HCT116 (cell line): ENCODE measurements at regions not wholly inside any gene's neighbourhood (a gene's known extent, or its start where the extent isn't known, plus 50 kb on each side); places are given as distances from the start of the nearest gene placed in this dataset.

Experiments
- ATAC-seq: fragments of 200-7000 bp; cut with Tn5 transposase; 2 replicates; pipeline ENCODE4 v1.9.1; 2020; ENCODE audit warnings: mild to moderate bottlenecking, moderate library complexity
- BruUV-seq: library from RNA; stranded (reverse); fragments of 400-500 nt; replicated peaks from 2 replicates; lab custom pipeline; 2021; lab: Mats Ljungman, UMichigan
- CTCF ChIA-PET: fragments of 300-600 bp; sonication (Branson Sonifier 250); formaldehyde crosslinking; loops from one replicate; lab custom pipeline; 2021; ENCODE audit warnings: antibody characterized with exemption; lab: Charles Lee
- POLR2A ChIA-PET: fragments of 300-600, 350-600 bp; sonication (Branson Sonifier 250); formaldehyde crosslinking; loops from one replicate; lab custom pipeline; 2021; ENCODE audit warnings: antibody characterized with exemption; lab: Charles Lee
- RAD21 ChIA-PET, 2 experiments: fragments of 300-600 bp; sonication (Branson Sonifier 250); formaldehyde crosslinking; loops; one replicate each; lab custom pipeline; 2023; ENCODE audit warnings: low total read pairs in 2 of 2; ENCODE audit not compliant: uncharacterized antibody in 2 of 2, unreplicated experiment in 2 of 2, low non-redundant PET in 1 of 2; lab: Charles Lee
- DNase-seq: peaks from one replicate; pipeline ENCODE4 v3.0.0-alpha.2; 2010; ENCODE audit warnings: low read depth, low spot score
- H2AFZ ChIP-seq: fragments of 200-600 bp; shearing (Covaris generic), sonication (generic); 2 replicates; pipeline ENCODE4 v1.6.1; 2017; ENCODE audit warnings: low read depth, mixed run types, mixed read lengths, antibody characterized with exemption, low read length; ENCODE audit not compliant: poor library complexity, severe bottlenecking
- H3K27ac ChIP-seq: 2 replicates; pipeline ENCODE4 v1.5.1; 2012; ENCODE audit warnings: low read depth, low read length
- H3K27me3 ChIP-seq: fragments of 200-600 bp; sonication (generic); 2 replicates; pipeline ENCODE4 v1.6.1; 2016; ENCODE audit warnings: mixed run types, low read length, mixed read lengths; ENCODE audit not compliant: insufficient read depth
- H3K36me3 ChIP-seq, 2 experiments: fragments of 200-500 bp in 1 of 2; fragments of 200-600 bp in 1 of 2; sonication (Bioruptor generic) in 1 of 2; sonication (generic) in 1 of 2; 2 replicates each; pipeline versions ENCODE4 v1.5.1 to v1.6.1; 2014 to 2016; ENCODE audit warnings: low read length in 2 of 2, inconsistent platforms in 1 of 2, mixed read lengths in 1 of 2, mixed run types in 1 of 2; ENCODE audit not compliant: insufficient read depth in 2 of 2, control insufficient read depth in 1 of 2
- H3K4me1 ChIP-seq, 2 experiments: fragments of 200-600 bp in 1 of 2; sonication (generic) in 1 of 2; 2 replicates each; pipeline versions ENCODE4 v1.5.1 to v1.6.1; 2012 to 2017; ENCODE audit warnings: low read length in 2 of 2, inconsistent platforms in 1 of 2, mild to moderate bottlenecking in 1 of 2, mixed read lengths in 1 of 2, mixed run types in 1 of 2, moderate library complexity in 1 of 2; ENCODE audit not compliant: insufficient read depth in 2 of 2, control insufficient read depth in 1 of 2
- H3K4me2 ChIP-seq: fragments of 200-600 bp; sonication (generic); 2 replicates; pipeline ENCODE4 v1.6.1; 2017; ENCODE audit warnings: mixed run types, low read length, mixed read lengths
- H3K4me3 ChIP-seq, 2 experiments: fragments of 200-600 bp in 1 of 2; sonication (generic) in 1 of 2; replicated peaks in 1 of 2; 2 replicates each; pipeline ENCODE4 v1.5.1; 2011 to 2016; ENCODE audit warnings: low read length in 2 of 2, control low read depth in 1 of 2, low read depth in 1 of 2, mild to moderate bottlenecking in 1 of 2, mixed read lengths in 1 of 2, mixed run types in 1 of 2
- H3K79me2 ChIP-seq: fragments of 200-600 bp; sonication (generic); 2 replicates; pipeline ENCODE4 v1.6.1; 2017; ENCODE audit warnings: mild to moderate bottlenecking, mixed run types, low read length, moderate library complexity, mixed read lengths; ENCODE audit not compliant: insufficient read depth
- H3K9ac ChIP-seq: fragments of 200-600 bp; sonication (generic); 2 replicates; pipeline ENCODE4 v1.6.1; 2016; ENCODE audit warnings: low read length, mixed read lengths
- H3K9me2 ChIP-seq: fragments of 200-600 bp; sonication (generic), shearing (Covaris generic); 2 replicates; pipeline ENCODE4 v1.6.1; 2017; ENCODE audit warnings: mixed run types, mild to moderate bottlenecking, moderate library complexity; ENCODE audit not compliant: insufficient read depth
- H3K9me3 ChIP-seq, 2 experiments: fragments of 200-500 bp in 1 of 2; fragments of 200-600 bp in 1 of 2; sonication (Bioruptor generic) in 1 of 2; sonication (generic) in 1 of 2; 2 replicates each; pipeline ENCODE4 v1.6.1; 2014 to 2017; ENCODE audit warnings: low read length in 2 of 2, mixed read lengths in 2 of 2, inconsistent platforms in 1 of 2, low read depth in 1 of 2, mild to moderate bottlenecking in 1 of 2, mixed run types in 1 of 2, moderate library complexity in 1 of 2; ENCODE audit not compliant: control insufficient read depth in 1 of 2, insufficient read depth in 1 of 2
- H4K20me1 ChIP-seq: fragments of 200-600 bp; sonication (generic), shearing (Covaris generic); 2 replicates; pipeline ENCODE4 v1.6.1; 2017; ENCODE audit warnings: mixed run types, mild to moderate bottlenecking, moderate library complexity; ENCODE audit not compliant: insufficient read depth
- CEBPB ChIP-seq: IDR thresholded peaks from 2 replicates; pipeline ENCODE4 v1.6.1; 2012; ENCODE audit warnings: low read depth
- EGR1 ChIP-seq: IDR thresholded peaks from 2 replicates; pipeline ENCODE4 v1.6.1; 2012; ENCODE audit warnings: low read depth
- ELF1 ChIP-seq: IDR thresholded peaks from 2 replicates; pipeline ENCODE4 v1.6.1; 2012; ENCODE audit warnings: low read depth, borderline replicate concordance
- EZH2phosphoT487 ChIP-seq: fragments of 200-600 bp; IDR thresholded peaks from 2 replicates; pipeline ENCODE4 v1.6.1; 2018; ENCODE audit warnings: antibody characterized with exemption, borderline replicate concordance
- FOSL1 ChIP-seq: IDR thresholded peaks from 2 replicates; pipeline ENCODE4 v1.6.1; 2012; ENCODE audit warnings: low read depth
- JUND ChIP-seq: IDR thresholded peaks from 2 replicates; pipeline ENCODE4 v1.6.1; 2012
- RAD21 ChIP-seq: IDR thresholded peaks from 2 replicates; pipeline ENCODE4 v1.6.1; 2012; ENCODE audit warnings: low read depth, mild to moderate bottlenecking
- YY1 ChIP-seq: IDR thresholded peaks from 2 replicates; pipeline ENCODE4 v1.6.1; 2011; ENCODE audit warnings: low read length, low read depth, moderate library complexity, mild to moderate bottlenecking; ENCODE audit not compliant: insufficient replicate concordance; ENCODE audit errors: extremely low read depth
- ZNF274 ChIP-seq: fragments of 200-500 bp; sonication (Bioruptor generic); IDR thresholded peaks from 2 replicates; pipeline ENCODE4 v1.6.1; 2014; ENCODE audit warnings: mild to moderate bottlenecking, low read depth, low read length, inconsistent platforms
- intact Hi-C: fragments of 100-400 bp; cut with micrococcal nuclease; formaldehyde crosslinking; loops from 2 replicates; pipeline ENCODE4 v1.10.0; 2022
- TF ChIP-seq, protein P1 (sequence below), 3 experiments: fragments of 200-600 bp in 1 of 3; sonication (generic) in 1 of 3; IDR thresholded peaks in 2 of 3; conservative IDR thresholded peaks in 1 of 3; 2 replicates each; pipeline ENCODE4 v1.5.1; 2012 to 2017; ENCODE audit warnings: low read depth in 2 of 3, low read length in 2 of 3, antibody characterized with exemption in 1 of 3, borderline replicate concordance in 1 of 3, control low read depth in 1 of 3, mild to moderate bottlenecking in 1 of 3, mixed read lengths in 1 of 3, mixed run types in 1 of 3, moderate library complexity in 1 of 3; ENCODE audit not compliant: insufficient read depth in 1 of 3
- TF ChIP-seq, protein P2 (sequence below): IDR thresholded peaks from 2 replicates; pipeline ENCODE4 v1.6.1; 2012
- TF ChIP-seq, protein P3 (sequence below): IDR thresholded peaks from 2 replicates; pipeline ENCODE4 v1.6.1; 2012; ENCODE audit warnings: low read depth
- TF ChIP-seq, protein P4 (sequence below): IDR thresholded peaks from 2 replicates; pipeline ENCODE4 v1.6.1; 2012

DNA sequence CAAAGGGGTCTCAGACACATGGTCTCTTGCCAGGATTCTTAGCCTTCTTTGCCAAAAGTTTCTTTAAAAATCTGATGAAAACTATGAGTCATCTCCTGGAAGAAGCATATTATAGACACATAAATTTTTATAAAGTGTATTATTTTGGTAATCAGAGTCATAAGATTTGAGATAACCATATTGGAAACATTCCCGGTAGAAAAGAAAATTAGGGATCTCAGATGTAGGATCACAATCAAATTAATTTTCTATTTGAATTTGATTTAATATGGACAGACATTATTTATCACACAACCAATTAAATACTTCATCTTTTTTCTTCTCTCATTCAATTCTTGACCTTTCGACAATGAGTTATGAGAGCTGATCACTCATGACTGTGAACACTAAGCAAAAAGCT lies 347.7 kb upstream of the CDH8 start:
- DNase-seq (no peak), ATAC-seq (no peak)
- no TSS peak for BruUV-seq
- ChIA-PET RAD21 (no interaction called here), CTCF (no interaction called here), POLR2A (no interaction called here)
- Histone ChIP-seq H3K9me3 (peaks cover 14 to 23% of the 10 kb centered on the region in 2 experiments; a peak in 2 of 4 replicates), H2AFZ (no peak overlapping the region), H3K4me3 (no peak overlapping the region), H3K27ac (no peak overlapping the region), H3K9ac (no peak overlapping the region), H3K9me2 (no peaks in the 10 kb centered on the region), H3K27me3 (no peaks in the 10 kb centered on the region), H3K79me2 (no peaks in the 10 kb centered on the region), H3K36me3 (no peaks in the 10 kb centered on the region), H3K4me1 (no peaks in the 10 kb centered on the region), H3K4me2 (no peak overlapping the region), H4K20me1 (no peaks in the 10 kb centered on the region; the same call in 1 of the 2 replicates)
- TF ChIP-seq RAD21, result no peak
- intact Hi-C loops, result no loop called here

DNA sequence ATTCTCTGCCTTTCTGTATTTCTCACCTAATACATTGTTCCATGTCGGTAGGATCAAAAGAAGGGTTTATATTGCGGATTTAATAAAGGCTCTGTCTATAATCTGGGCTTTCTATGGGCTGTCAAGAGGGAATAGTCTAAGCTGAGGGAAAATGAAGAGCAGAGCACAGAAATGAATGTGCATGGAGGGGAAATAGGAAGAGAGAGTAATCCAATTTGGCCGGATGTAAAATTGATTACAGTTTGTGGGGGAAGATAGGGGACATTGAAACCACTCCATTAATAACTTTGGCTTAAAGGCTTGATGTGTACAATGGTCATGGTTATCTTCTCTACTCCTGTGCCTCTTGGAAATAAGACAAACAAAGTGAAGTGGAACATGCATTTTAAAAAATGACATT lies 334.2 kb upstream of the CDH8 start:
- H3K27me3 ChIP-seq, result no peaks in the 10 kb centered on the region
- H3K9me2 ChIP-seq, result no peaks in the 10 kb centered on the region
- no peak overlapping the region for H3K9ac ChIP-seq
- no peaks in the 10 kb centered on the region for H3K36me3 ChIP-seq
- no peaks in the 10 kb centered on the region for H4K20me1 ChIP-seq
- intact Hi-C loops, result no loop called here
- CTCF ChIA-PET, result no interaction called here
- BruUV-seq, result no TSS peak
- no peak overlapping the region for H3K27ac ChIP-seq
- H2AFZ ChIP-seq, result no peak overlapping the region
- POLR2A ChIA-PET, result no interaction called here
- no peaks in the 10 kb centered on the region for H3K79me2 ChIP-seq
- H3K9me3 ChIP-seq, result peaks cover 10 to 17% of the 10 kb centered on the region in 2 experiments; a peak in 2 of 4 replicates
- no peak overlapping the region for H3K4me2 ChIP-seq
- DNase-seq, result no peak
- H3K4me1 ChIP-seq, result no peaks in the 10 kb centered on the region
- H3K4me3 ChIP-seq, result no peak overlapping the region
- RAD21 ChIA-PET, result no interaction called here
- ATAC-seq, result no peak
- TF ChIP-seq EGR1 (no peak), FOSL1 (no peak), YY1 (no peak), ZNF274 (no peak), CEBPB (no peak), EZH2phosphoT487 (no peak), JUND (no peak), ELF1 (no peak)
- TF ChIP-seq, protein P1, sequence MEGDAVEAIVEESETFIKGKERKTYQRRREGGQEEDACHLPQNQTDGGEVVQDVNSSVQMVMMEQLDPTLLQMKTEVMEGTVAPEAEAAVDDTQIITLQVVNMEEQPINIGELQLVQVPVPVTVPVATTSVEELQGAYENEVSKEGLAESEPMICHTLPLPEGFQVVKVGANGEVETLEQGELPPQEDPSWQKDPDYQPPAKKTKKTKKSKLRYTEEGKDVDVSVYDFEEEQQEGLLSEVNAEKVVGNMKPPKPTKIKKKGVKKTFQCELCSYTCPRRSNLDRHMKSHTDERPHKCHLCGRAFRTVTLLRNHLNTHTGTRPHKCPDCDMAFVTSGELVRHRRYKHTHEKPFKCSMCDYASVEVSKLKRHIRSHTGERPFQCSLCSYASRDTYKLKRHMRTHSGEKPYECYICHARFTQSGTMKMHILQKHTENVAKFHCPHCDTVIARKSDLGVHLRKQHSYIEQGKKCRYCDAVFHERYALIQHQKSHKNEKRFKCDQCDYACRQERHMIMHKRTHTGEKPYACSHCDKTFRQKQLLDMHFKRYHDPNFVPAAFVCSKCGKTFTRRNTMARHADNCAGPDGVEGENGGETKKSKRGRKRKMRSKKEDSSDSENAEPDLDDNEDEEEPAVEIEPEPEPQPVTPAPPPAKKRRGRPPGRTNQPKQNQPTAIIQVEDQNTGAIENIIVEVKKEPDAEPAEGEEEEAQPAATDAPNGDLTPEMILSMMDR (IDR thresholded peaks at IDR 0.05 in 2 of 3, conservative IDR thresholded peaks at IDR 0.05 in 1 of 3; ENCODE audit: borderline replicate concordance in 1 of 3, insufficient read depth in 1 of 3, low read depth in 2 of 3, low read length in 2 of 3), result no peak
- TF ChIP-seq, protein P2, sequence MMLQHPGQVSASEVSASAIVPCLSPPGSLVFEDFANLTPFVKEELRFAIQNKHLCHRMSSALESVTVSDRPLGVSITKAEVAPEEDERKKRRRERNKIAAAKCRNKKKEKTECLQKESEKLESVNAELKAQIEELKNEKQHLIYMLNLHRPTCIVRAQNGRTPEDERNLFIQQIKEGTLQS, result no peak
- TF ChIP-seq, protein P3, sequence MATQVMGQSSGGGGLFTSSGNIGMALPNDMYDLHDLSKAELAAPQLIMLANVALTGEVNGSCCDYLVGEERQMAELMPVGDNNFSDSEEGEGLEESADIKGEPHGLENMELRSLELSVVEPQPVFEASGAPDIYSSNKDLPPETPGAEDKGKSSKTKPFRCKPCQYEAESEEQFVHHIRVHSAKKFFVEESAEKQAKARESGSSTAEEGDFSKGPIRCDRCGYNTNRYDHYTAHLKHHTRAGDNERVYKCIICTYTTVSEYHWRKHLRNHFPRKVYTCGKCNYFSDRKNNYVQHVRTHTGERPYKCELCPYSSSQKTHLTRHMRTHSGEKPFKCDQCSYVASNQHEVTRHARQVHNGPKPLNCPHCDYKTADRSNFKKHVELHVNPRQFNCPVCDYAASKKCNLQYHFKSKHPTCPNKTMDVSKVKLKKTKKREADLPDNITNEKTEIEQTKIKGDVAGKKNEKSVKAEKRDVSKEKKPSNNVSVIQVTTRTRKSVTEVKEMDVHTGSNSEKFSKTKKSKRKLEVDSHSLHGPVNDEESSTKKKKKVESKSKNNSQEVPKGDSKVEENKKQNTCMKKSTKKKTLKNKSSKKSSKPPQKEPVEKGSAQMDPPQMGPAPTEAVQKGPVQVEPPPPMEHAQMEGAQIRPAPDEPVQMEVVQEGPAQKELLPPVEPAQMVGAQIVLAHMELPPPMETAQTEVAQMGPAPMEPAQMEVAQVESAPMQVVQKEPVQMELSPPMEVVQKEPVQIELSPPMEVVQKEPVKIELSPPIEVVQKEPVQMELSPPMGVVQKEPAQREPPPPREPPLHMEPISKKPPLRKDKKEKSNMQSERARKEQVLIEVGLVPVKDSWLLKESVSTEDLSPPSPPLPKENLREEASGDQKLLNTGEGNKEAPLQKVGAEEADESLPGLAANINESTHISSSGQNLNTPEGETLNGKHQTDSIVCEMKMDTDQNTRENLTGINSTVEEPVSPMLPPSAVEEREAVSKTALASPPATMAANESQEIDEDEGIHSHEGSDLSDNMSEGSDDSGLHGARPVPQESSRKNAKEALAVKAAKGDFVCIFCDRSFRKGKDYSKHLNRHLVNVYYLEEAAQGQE, result no peak
- TF ChIP-seq, protein P4, sequence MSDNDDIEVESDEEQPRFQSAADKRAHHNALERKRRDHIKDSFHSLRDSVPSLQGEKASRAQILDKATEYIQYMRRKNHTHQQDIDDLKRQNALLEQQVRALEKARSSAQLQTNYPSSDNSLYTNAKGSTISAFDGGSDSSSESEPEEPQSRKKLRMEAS, result no peak
